Caki2 (cell line): ENCODE measurements at regions not wholly inside any gene's neighbourhood (a gene's known extent, or its start where the extent isn't known, plus 50 kb on each side); places are given as distances from the start of the nearest gene placed in this dataset.

Experiments
- DNase-seq: peaks from one replicate; pipeline ENCODE4 v3.0.0-alpha.2; 2015; ENCODE audit warnings: low read depth
- in situ Hi-C: cut with HindIII; loops from 2 replicates; pipeline ENCODE4 v1.10.0; 2016; ENCODE audit warnings: low sequenced_read_pairs, low pct_unique_long_range_greater_than_20kb, mixed read lengths

DNA sequence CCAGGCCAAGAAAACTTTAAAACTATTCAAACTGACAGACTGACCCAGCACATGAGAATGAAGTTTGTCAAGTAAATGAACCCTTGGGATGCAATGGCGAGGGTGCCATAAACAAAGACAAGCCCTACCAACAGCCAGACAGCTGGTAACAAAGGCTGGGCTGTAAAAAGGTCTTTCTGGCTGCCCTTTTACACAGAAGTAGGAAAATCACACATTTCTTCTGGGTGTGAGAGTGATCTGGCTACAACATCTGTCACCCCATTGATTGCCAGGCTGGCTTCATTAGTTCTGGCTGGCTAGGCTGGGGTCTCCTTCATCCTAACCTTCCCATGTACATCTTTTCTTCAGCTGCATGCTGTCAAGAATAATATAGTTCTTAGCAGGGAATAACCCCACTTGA is 83.6 kb upstream of the FOXD3 start:
- no peak for DNase-seq
- in situ Hi-C loops: no loop called here

GRCh38 chr1:63245186-63245585 is 77.2 kb upstream of the FOXD3 start:
- DNase-seq: no peak
- in situ Hi-C loops: no loop called here

GRCh38 chr1:63248216-63248615 is 74.2 kb upstream of the FOXD3 start:
- DNase-seq: no peak
- in situ Hi-C loops: no loop called here

DNA sequence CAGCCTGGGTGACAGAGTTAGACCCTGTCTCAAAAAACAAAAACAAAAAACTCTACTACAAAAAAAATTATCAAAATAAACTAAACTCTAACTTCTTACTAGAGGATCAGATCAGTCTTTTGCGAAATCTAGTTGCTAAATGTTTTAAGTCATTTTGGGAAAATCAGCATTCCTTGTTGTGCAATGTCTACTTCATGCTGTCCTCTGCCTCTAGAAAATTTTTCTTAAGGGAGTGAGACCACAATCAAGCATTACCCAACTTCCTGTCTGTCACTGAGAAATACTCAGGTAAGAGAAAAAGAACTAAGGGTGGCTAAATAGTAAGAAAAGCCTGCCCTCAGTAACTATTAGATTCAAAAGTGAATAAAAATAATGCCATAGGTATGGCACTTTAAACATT is 67.2 kb upstream of the FOXD3 start:
- no peak for DNase-seq
- in situ Hi-C loops: no loop called here

DNA sequence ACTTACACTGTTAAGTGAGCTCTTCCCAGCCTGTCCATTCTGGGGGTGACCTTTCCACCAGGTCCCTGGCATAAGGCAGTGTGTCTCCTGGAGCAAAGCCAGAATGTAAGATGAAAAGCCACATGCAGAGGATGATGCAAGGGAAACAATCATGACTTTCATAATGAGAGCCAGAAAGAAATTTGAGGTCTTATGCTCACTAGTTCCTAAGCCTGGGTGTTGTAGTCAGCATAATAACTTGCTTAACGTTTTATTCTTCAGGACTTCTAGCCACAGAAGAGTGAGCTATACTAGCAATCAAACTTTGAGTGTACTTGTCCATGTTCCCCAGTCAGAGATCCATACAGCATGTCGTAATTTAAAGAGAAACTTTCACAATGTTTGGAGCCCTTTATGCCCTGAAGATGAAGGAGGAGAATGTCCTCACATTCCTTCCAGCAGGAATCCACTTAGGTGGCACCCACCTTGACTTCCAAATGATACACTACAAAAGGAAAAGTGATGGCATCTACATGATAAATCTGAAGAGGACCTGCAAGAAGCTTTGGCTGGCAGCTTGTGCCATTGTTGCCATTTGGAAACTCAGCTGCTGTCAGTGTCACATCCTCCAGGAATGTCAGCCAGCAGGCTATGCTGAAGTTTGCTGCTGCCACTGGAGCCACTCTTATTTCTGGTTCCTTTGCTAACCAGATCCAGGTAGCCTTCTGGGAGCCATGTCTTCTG is 60.5 kb upstream of the FOXD3 start:
- DNase-seq: no peak
- in situ Hi-C loops: no loop called here

DNA sequence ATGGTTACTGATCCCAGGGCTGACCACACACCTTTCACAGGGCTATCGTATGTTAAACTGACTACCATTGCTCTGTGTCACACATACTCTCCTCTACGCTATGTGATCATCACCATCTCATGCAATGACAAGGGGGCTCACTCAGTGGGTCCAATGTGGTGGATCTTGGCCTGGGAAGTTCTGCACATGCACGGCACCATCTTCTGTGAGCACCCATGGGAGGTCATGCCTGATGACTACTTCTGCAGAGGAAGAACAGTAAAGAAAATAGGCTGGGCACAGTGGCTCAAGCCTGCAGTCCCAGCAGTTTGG is 60.0 kb upstream of the FOXD3 start:
- DNase-seq: no peak
- in situ Hi-C loops: no loop called here

DNA sequence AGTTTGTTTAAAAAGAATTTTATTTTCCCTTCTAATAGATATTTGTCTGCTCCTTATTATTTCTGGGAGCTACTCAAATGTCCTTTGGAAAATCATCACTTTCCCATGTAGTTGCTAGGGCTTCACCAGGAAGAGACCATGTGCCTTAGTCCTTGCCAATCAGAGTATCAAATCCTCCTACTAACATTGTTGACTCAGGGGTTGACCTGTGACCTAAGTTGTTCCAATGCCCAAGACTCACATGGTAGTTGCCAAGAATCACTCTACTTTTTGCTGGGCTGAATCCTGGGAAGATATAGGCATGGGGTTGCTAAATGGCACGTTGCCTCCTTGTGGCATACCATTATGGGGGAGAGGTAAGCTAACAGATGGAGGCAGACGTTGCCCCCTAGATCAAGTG is 58.2 kb upstream of the FOXD3 start:
- no peak for DNase-seq
- in situ Hi-C loops: no loop called here

DNA sequence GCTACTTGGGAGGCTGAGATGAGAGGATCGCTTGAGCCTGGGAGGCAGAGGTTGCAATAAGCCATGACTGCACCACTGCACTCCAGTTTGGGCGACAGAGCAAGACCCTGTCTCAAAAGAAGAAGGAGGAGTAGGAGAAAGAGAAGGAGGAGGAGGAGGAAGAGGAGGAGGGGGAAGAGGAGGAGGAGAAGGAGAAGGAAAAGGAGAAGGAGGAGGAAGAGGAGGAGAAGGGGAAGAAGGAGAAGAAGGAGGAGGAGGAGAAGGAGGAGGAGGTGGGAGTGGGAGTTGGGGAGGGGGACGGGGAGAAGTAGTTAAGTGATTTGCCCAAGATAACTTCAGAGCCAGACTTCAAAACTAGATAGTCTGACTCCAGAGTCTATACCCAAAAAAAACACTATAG is 55.5 kb upstream of the FOXD3 start:
- in situ Hi-C loops: no loop called here
- DNase-seq: no peak

DNA sequence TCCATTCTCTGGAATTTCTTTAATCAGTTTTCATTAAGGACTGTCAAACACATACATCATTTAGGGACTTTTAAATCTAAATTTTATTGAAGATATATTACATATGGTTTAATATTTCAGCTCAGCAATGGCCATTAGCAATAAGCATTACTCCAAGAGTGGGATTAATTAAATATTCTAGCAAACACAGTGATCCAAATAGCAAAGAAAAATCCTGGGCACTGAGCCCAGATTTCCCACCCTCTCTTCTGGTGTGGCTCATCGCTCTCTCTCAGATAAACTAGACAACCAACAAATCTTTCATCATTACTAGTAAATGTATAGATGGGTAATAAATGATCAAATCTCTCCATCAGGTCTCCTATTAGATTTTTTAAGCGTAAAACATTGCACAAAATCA is 53.5 kb upstream of the FOXD3 start:
- in situ Hi-C loops: no loop called here
- no peak for DNase-seq

DNA sequence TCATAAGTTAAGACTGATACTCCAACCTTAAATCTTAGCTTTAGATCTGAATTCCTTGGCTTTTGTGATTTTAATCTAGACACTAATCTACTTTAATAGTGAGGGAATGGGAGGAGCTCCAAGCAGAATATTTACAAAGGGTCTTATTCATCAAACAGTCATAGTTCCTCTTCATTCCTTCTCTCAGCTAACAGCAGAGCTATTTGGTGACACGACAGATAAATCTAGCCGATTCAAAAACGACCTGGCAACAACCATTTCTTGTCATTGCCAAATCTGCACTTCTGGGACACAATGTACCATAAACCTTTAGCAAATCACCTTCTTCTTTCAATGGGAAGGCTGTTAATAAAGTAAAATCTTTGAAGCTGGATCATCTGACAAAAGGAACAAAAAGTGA is 52.8 kb upstream of the FOXD3 start:
- in situ Hi-C loops: no loop called here

More for the DNA sequence above, 52.8 kb upstream of the FOXD3 start:
- no peak for DNase-seq
